ENCODE measurements at regions not wholly inside any gene's neighbourhood (a gene's known extent, or its start where the extent isn't known, plus 50 kb on each side); places are given as distances from the start of the nearest gene placed in this dataset.
"Not testable (repeated sequence)": the region's sequence is repeated elsewhere in the genome, so short reads cannot be mapped to it uniquely, and the experiment has no call there.

DNA sequence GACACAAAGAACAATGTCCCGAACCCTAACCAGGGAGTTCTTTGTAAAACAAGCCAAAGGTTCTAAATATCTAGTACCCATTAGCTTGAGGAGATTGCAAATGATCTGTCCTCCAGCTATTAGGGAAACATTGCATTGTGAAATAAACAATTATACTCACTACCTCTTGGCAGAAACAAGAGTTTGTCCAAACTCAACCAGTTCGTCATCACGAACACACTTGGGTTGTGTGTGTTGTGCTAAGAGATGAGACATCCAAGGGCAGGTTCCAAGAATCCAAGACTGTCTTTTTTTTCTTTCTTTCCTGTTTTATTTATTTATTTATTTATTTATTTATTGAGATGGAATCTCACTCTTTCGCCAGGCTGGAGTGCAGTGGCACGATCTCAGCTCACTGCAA is 793.1 kb upstream of the AUTS2 start:
- DNase-seq: no peak

DNA sequence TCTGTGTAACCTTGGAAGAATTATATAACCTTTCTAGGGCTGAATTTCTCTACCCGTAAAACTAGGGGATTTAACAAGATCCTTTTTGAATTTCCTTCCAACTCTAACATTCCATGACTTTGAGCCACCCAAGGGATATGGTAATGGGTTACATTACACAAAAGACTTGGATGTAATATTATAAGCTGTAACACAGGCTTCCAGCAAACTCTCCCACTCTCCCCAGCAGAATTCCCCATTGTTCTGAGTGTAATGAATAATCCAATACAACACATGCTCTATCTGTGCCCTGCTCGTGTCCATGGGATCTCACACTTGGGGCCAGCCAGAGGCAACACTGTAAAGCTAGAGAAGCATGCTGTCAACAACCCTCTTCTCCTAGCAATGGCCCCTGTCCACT is 790.6 kb upstream of the AUTS2 start:
- no peak for DNase-seq

DNA sequence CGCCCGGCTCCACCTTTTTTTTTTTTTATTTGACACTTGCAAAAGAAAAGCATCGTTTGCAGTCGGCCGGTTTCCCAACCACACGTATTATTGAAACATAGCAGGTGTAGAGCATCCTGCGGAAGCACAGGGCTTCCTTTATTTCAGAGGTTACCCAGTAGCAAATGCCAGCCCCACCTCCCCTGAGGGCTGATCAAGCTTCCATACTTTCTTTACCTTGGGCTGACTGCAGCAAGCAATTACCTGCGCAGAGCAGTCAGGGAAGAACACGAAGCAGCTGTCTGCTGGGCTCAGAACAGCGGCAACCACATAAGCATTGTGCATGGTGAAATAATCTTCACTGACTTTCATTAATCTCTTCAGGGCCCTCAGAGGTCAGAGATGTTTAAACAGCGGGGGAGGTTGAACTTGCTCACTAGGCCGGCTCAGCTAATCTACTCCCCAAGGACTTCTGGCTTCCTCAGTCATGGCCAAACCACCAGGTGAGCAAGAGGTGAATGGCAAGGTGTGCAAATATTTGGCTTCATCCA is 784.7 kb upstream of the AUTS2 start:
- DNase-seq: no peak

DNA sequence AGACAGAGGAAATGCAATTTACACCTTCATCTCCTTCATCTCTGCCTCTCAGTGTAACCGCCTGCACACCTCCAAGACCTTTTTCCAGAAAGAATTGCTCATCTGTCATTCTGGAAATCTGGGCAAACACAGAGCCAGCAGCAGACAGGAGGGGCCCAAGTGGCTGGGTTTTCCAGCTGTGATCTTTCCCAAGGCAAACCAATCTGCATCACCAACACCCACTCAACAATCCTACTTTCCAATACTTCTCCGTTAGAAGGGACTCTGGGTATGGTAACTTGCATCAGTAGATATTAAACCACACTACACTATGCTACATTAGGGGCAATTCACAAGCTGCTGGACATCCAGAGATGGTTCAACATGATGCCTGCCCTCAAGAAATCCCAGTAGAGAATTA is 781.8 kb upstream of the AUTS2 start:
- DNase-seq: no peak

DNA sequence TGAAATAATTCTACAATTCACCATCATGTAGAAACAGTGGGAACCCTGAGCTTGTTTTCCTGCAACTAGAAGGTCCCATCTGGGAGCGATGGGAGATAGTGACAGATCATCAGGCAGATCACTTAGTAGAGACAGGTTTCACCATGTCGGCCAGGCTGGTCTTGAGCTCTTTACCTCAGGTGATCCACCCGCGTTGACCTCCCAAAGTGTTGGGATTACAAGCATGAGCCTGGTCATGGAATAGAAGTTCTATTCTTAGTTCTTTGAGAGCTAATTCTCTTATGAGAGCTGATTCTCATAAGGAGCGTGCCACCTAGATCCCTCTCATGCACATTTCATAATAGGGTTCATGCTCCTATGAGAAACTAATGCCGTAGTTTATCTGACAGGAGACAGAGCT is 778.0 kb upstream of the AUTS2 start:
- DNase-seq: no peak

DNA sequence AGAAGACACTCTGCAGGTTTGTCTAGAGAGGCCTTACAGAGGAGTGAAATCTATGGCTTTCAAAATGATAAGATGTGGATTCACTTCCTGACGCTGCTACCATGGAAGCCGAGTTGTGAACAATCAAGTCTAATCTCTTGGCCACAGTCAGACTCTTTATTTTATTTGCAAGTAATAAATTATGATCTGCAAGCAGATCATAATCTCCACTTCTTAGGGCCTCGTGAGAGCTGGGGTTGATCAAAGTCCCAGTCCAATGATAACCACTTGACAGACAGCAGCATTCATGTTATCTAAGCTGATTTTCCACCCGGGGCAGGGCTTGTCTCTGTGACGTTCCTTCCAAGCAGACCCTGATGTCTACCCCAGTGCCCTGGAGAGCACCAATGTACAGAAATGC is 776.4 kb upstream of the AUTS2 start:
- no peak for DNase-seq

DNA sequence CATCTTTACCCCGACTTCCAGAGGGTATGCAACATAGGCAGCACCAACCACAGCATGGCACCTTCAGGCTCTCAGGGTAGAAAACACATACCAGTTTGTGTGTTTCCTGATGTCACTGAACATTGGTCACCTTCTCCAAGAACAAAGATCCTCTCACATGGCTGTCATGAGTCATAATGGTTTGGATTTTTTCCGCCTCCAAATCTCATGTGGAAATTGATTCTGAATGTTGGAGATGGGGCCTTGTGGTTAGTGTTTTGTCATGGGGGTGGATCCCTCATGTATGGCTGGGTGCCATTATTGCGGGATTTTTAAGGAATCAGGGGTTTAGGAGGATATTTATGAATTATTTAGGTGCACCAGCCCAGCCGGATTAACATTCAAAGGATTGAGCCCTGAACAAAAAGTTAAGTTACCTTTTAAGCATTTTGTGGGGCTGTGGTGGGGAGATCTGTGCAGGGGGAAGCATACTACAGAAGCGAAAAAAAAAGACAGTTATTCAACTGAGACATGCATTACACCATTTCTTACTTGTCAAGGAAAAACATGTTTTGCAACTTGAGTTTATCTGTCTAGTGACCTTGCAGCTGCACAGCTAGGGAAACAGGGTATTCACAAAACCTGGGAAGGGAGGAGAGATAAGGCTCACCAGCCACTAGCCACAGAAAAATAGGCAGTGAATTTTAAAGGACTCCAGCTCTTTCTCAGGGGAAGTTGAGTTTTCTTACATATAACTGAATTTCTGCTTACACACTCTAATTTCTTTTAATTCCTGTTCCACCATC is 774.1 kb upstream of the AUTS2 start:
- no peak for DNase-seq

DNA sequence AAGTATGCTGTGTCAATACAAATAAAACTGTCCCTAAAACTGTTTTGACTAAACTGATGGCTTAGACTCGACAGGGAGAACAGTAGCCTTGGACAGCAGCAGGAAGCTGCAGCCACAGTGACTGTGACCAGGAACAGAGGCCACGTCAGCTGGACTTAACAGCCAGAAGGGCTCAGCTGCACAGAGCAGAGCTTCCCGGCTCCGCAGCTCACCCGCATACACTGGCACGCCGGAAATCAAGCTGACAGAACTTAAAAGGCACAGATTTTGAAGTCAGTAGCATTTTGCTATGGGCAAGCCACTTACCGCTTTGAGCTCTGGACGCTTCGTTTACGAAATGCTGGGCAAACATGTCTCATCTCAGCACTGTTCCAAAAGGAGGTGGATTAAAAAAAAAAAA is 769.7 kb upstream of the AUTS2 start:
- no peak for DNase-seq

DNA sequence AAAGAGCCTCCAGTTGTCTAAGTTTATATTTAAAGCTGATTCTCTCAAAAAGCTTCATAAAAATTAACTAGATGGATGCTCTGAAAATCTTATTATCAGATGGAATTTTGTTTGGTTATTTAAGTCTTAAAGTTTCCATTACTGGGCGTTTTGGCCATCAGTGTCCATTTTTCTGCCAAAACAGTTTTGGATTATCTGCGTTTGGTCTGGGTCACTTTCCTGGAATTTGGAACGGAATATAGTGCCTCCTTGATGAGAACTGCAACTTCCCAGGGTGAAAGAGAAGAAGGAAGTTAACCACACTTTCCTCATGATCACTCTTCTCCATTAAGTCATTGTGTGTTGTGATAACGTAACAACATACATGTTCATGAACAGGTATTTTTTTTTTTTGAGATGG is 764.9 kb upstream of the AUTS2 start:
- DNase-seq: no peak

DNA sequence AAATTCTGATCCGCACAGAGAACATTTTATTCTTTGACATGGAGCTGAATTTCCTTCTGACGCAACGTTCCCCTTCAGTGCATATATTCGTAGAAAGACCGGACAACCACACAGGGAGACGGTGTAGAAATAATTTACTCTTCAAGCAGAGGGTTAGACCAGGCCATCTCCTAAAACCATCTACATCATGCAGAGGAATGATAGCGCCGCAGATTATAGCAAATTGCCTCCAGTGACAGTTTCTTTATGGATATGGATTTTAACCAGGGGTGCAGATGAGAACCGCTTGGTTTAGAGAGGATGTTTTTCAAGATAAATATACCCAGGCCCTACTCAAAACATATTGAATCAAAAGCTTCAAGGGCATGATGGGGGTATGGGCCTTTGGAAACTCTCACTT is 759.3 kb upstream of the AUTS2 start:
- no peak for DNase-seq

DNA sequence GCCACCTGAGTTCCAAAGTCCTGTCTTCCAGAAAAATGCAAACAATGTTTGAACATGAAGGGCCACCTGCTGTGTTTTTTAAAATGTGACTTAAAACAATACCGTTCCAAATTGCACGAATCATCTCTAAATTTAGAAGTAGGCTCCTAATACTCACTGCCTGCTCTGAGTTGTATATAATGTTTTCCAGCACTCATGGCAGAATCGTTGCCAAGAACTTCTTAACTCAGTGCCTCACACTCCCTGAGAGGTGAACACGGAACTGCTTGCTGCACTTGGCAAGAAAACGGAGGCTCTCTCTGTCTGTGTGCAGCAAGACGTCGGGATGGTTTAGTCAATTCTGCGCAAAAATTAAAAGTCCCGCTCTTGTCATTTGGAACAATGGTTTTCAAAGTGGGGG is 757.3 kb upstream of the AUTS2 start:
- no peak for DNase-seq

DNA sequence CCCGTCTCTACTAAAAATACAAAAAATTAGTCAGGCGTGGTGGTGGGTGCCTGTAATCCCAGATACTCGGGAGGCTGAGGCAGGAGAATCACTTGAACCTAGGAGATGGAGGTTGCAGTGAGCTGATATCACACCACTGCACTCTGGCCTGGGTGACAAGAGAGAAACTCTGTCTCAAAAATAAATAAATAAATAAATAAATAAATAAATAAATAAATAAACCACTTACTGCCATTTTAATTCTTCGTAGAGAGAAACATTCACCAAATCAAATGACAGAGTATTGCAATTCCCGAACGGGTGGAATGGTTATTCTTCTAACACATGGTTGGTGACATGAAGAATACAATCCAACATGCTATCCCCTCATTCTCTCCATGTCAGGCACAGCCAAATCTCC is 754.3 kb upstream of the AUTS2 start:
- DNase-seq: not testable (repeated sequence)

DNA sequence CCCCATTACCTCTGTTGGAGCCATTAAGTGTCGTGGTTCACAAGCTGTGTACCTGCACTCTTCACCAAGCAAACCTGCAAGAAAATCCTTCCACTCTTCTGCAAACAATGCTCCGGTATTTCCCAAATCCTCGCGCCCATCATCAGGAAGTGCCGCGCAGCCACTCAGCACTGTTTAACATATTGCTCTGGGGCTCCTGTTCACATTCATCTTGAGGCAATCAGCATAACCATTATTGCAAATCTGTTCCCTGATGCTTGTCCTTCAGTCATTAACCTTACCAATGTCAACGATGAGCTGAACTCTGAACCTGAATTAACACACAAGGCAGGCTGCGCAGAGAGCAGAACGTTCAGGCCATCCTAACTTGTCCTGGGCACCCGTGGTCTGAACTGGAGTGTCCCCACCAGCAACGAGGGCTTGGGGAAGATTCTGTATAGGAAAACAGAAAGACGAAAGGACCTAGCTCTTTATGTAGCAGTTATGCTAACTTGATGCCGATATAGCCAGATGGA is 751.4 kb upstream of the AUTS2 start:
- DNase-seq: no peak

DNA sequence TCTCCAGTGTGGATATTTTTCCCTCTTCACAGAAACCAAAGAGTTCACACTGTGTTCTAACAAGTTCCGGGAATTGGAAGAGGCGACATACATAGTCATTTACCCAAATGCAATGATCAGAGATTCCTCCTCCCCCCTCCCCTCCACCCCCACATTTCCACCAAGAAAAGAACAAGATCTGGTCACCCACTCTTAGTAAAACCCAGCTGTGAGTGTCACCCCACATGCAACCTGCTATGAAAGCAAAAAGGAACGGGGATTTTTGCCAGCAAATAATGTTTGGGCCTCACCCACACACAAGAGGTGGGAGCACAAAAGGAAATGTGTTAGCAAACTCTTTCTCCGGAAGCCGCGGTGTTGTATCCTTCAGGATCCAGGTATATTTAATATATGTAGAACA is 745.0 kb upstream of the AUTS2 start:
- no peak for DNase-seq

DNA sequence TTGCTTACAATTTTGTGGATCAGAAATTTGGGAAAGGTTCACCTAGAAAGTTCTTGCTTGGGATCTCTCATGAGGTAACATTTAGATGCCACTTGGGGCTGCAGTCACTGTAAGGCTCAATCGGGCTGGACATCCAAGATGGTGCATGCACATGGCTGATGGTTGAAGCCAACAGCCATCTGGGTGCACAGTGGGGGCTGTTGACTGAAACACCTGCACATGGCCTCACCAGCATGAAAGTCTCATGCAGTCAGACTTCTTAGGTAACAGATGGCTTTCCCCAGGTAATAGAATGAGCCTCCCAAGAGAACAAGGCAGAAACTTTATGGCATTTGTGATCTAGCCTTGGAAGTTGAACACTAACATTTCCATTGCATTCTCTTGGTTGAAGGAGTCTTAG is 740.7 kb upstream of the AUTS2 start:
- no peak for DNase-seq

DNA sequence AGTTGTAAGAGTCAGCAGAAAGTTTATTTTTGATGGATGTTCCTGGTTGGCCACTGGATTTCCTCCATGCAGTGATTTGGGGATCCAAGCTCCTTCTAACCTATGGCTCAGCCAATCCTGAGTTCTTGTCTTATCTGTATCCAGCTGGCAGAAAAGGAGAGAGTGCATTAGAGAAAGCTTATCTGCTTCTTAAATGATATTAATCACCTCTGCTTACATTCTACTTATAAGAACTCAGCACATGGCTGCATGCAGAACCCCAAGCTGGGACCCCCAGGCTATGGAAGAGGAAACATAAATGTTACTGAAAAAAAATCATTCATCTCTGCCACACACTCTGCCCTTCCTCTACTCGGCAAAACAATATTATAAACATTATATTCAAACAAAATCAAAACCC is 739.8 kb upstream of the AUTS2 start:
- no peak for DNase-seq

DNA sequence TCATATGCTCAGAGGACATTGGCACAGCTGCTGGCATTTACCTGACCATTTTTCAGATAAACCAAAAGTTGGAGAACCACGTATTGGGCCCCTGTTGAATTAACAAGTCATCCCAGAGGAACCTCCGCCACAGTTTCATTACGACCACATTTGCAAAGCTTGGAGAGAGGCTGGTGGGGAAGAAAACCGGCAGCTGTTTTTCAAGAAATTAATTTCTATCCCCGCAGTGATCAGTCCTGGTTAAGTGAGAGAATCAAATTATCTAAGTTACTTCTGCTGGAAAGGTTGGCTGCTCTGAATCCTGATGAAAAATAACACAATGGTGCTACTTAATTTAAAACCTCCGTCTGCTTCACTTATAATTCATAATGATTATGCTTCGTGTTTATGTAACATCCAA is 737.1 kb upstream of the AUTS2 start:
- no peak for DNase-seq

DNA sequence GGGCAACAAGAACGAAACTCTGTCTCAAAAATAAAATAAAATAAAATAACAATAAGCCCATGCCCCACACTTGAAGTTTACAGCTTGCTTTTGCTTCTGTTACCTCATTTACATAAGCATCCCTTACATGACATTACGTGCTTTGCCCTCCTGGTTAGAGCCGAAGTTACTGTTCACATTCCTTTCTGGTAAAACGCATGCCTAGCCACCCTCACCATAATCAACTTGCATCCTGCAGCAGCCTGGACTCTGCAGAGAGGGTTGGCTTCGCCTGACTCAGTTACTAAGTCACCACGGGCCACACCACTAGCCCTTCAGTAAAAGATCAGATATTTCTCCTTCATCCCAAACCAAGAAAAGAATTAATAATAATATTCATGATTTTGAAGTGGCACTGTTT is 736.0 kb upstream of the AUTS2 start:
- no peak for DNase-seq

DNA sequence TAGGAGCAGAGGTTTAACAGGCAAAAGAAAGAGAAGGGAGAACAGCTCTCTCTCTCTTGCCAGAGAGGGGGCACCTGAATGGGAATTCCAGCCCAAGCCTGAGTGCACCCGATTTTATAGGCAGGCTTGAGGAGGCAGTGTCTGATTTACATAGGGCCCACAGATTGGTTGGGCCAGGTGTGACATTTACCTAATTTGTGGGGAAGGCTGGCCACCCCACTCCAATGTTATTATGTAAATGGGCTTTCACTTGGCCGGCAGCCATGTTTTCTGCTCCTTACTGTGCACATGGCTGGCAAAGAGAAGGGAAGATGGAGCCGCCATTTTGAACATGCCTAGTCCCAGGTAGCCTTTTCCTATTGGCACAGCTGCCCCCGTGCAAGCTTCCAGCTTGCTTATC is 735.5 kb upstream of the AUTS2 start:
- no peak for DNase-seq

DNA sequence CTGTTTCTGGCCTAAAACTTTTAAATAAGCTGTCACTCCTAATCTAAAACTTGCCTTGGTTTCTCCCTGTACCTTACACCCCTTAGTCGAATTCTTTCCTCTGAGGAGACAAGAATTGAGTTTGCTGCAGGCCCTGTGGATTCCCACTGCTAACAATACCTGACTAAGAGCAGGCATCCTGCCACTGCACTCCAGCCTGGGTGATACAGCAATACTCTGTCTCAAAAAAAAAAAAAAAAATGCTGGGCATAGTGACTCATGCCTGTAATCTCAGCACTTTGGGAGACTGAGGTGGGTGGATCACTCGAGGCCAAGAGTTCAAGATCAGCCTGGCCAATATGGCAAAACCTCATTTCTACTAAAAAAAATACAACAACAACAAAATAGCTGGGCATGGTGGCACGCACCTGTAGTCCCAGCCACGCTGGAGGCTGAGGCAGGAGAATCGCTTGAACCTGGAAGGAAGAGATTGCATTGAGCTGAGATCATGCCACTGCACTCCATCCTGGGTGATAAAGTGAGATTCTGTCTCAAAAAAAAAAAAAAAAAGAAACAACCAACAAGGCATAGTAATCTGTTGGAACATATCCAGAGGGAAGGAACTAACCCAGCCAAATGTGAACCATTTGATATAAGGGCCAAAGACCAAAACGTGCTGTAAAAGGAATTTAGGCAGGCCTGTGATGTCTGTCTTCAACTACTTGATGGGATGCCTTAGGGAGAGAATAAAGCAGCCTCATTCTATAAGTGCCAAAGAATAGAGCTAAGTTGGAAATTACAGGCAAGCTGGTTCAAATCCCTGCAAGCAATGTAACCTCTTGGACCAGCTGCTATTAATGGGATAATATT is 732.7 kb upstream of the AUTS2 start:
- DNase-seq: no peak

DNA sequence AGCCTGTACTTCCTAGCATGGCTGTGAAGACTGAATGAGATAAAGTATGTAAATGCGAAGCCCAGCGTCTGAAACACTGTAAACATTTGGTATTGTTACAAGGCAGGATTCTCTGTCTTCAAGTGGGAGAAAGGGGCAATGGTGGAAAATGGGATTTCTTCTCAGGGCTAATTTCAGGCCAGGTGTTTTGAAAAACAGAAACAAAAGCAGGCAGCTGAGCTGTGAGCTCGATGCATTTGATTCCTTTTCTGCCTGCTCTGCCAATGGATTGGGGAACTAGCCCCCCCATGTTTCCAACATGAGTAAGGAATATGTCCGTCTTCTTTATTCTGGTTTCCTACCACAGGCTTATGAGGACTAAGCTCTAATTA is 732.1 kb upstream of the AUTS2 start:
- DNase-seq: no peak

DNA sequence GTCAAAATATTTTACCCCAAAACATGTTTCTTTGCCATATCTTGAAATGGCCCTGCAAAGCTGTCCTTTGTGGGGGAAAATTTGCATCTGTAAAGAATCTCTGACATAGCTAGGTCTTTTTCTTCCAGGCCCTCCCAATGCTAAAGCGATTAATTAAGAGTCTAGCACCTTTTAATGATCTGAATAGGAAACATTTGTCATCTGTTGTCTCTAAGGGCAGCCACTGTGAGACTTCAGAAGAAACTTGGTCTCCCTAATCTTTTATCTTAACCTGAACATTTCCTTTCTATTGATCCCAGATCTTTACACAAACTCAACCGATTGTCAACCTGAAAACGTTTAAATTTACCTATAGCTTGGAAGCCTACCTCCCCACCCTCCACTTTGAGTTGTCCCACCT is 731.6 kb upstream of the AUTS2 start:
- not testable (repeated sequence) for DNase-seq

DNA sequence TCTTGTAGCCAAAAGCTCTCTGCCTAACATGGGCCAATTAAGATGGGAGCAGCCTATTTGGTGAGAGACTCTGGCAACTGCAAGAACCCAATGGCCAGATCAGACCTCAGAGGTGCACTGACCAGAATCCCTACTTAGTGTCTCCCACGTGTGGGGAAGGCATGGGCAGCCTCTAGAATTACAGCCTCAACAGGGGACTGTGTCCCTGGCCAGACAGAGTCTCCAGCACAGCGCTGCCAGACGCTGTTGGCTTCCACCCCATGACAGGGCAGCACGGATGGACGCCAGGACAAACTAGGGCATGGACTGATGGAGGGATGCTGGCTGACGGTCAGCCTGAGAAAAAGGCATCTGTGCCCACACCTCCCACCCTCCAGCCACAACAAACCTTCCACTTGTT is 729.3 kb upstream of the AUTS2 start:
- no peak for DNase-seq

DNA sequence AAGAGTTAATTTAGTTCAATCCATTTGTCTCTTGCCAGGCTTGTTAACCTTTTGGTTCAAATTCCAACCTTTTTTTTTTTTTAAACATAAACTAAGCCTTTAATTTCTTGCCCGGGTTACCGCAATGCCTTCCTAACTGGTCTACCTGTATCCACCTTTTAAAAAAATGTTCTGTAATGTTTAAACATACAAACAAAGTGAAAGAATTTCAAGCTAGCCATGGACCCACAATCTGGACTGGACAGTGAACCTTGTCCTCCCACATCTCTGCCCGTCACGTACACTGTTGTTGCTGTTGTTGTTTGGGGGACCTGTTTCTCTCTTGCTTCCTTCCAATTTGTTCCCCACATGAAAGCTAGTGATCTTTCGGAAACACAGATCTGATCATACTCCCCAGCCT is 724.7 kb upstream of the AUTS2 start:
- no peak for DNase-seq

All from inflammatory macrophage treated with lipopolysaccharide for 1 hour (primary cell).